Astrocyte of the spinal cord (primary cell): ENCODE measurements at regions not wholly inside any gene's neighbourhood (a gene's known extent, or its start where the extent isn't known, plus 50 kb on each side); places are given as distances from the start of the nearest gene placed in this dataset.
"Not testable (repeated sequence)": the region's sequence is repeated elsewhere in the genome, so short reads cannot be mapped to it uniquely, and the experiment has no call there.

ENCODE experiments used
- DNase-seq: peaks from one replicate; pipeline ENCODE4 v3.0.0; 2011; ENCODE audit warnings: low read depth, low spot score
- H3K4me3 ChIP-seq: 2 replicates; pipeline ENCODE4 v1.5.1; 2011; ENCODE audit warnings: low read depth, mild to moderate bottlenecking, low read length, moderate library complexity
- CTCF ChIP-seq: IDR thresholded peaks from 2 replicates; pipeline ENCODE4 v1.5.1; 2012; ENCODE audit warnings: low read depth, mild to moderate bottlenecking, low read length, inconsistent platforms
- in situ Hi-C: cut with HindIII; loops from 2 replicates; pipeline ENCODE4 v1.10.0; 2017; ENCODE audit warnings: low sequenced_read_pairs

- in situ Hi-C loops: no loop called here
- H3K4me3 ChIP-seq: no peak overlapping the region
- TF ChIP-seq CTCF: no peak
- no peak for DNase-seq
Observed at GRCh38 chr14:106010783-106011182, 484.4 kb downstream of the TMEM121 start.

- DNase-seq, in situ Hi-C loops, H3K4me3 ChIP-seq: not testable (repeated sequence)
Observed at GRCh38 chr14:106011631-106012360, 485.4 kb downstream of the TMEM121 start.

GRCh38 chr14:106012361-106012725 is 486.0 kb downstream of the TMEM121 start:
- H3K4me3 ChIP-seq, DNase-seq, in situ Hi-C loops: not testable (repeated sequence)

- TF ChIP-seq CTCF: no peak
- in situ Hi-C loops: no loop called here
- no peak for DNase-seq
- H3K4me3 ChIP-seq: no peak overlapping the region
Observed at GRCh38 chr14:106013879-106014376, 487.5 kb downstream of the TMEM121 start.

- DNase-seq, in situ Hi-C loops, H3K4me3 ChIP-seq: not testable (repeated sequence)
Observed at GRCh38 chr14:106017952-106018351, 491.6 kb downstream of the TMEM121 start.

- no peak overlapping the region for H3K4me3 ChIP-seq
- in situ Hi-C loops: no loop called here
- DNase-seq: no peak
Observed at GRCh38 chr14:106021832-106022231, 495.4 kb downstream of the TMEM121 start.

GRCh38 chr14:106022648-106023047 is 496.3 kb downstream of the TMEM121 start:
- H3K4me3 ChIP-seq, in situ Hi-C loops, DNase-seq: not testable (repeated sequence)

More at GRCh38 chr14:106021832-106022231, 495.4 kb downstream of the TMEM121 start:
- TF ChIP-seq CTCF: no peak

- no peak for TF ChIP-seq CTCF
- in situ Hi-C loops: no loop called here
- DNase-seq: no peak
- H3K4me3 ChIP-seq: no peak overlapping the region
Observed at GRCh38 chr14:106023411-106023810, 497.0 kb downstream of the TMEM121 start.
